ENCODE measurements at regions not wholly inside any gene's neighbourhood (a gene's known extent, or its start where the extent isn't known, plus 50 kb on each side); places are given as distances from the start of the nearest gene placed in this dataset.

- no peak for DNase-seq (ENCODE audit: low spot score in 2 of 2)
- WGBS, 2 donors: 73 to 75% methylated on average over 21 of the region's 21 CpGs
- peaks cover 0 to 42% of the 10 kb centered on the region in 2 donors for H3K27me3 ChIP-seq
Observed at GRCh38 chr20:63127700-63128364, 88.1 kb downstream of the YTHDF1 start.

DNA sequence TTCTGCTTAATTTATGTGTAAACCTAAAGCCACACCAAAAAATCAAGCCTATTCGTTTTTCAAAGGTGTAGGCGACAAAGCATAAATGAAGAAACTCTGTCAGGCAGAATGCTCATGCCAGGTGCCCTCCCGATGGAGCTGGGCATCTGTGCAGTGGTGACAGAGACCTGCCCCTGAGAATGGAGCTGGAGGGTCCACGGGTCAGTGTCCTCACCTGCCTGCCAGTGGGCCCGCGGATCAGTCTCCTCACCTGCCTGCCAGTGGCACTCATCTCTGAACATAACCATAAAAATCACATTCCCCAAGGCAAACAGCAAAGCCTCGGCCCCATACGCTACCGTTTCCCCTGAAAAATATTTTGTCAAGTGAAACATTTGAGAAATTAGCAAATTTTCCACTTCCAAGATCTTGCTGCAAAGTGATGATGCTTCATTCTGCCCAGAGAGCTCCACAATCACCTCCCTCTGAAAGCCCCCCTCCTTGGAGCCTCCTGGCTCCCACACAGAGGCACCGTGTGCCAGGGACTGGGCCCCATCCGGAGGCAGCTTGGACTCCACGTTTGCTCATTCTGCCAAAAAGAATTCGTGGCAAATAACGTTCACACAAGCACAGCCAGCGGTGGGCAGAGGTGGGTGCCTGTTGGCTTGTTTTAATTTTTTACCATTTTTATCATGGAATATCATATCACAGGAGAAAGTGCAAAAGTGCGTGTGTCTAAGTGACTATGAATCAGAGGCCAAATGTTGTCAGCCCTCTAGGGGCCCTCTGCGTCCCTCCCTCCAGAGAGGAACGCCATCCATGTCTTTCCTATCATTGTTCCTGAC is 88.8 kb downstream of the YTHDF1 start:
- WGBS, 2 donors: 61 to 68% methylated on average over 18 of the region's 18 CpGs
- Histone ChIP-seq H3K27me3 (peaks cover 0 to 38% of the 10 kb centered on the region in 2 donors), H3K36me3 (no peaks in the 10 kb centered on the region), H3K4me3 (no peak overlapping the region), H3K4me1 (no peaks in the 10 kb centered on the region), H3K9me3 (peaks cover 0 to 15% (median 0%) of the 10 kb centered on the region in 4 donors), H3K27ac (no peak overlapping the region)
- TF ChIP-seq, protein P1, sequence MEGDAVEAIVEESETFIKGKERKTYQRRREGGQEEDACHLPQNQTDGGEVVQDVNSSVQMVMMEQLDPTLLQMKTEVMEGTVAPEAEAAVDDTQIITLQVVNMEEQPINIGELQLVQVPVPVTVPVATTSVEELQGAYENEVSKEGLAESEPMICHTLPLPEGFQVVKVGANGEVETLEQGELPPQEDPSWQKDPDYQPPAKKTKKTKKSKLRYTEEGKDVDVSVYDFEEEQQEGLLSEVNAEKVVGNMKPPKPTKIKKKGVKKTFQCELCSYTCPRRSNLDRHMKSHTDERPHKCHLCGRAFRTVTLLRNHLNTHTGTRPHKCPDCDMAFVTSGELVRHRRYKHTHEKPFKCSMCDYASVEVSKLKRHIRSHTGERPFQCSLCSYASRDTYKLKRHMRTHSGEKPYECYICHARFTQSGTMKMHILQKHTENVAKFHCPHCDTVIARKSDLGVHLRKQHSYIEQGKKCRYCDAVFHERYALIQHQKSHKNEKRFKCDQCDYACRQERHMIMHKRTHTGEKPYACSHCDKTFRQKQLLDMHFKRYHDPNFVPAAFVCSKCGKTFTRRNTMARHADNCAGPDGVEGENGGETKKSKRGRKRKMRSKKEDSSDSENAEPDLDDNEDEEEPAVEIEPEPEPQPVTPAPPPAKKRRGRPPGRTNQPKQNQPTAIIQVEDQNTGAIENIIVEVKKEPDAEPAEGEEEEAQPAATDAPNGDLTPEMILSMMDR (IDR thresholded peaks at IDR 0.05): no peak
- TF ChIP-seq POLR2A (IDR thresholded peaks at IDR 0.05): no peak
- no peak for TF ChIP-seq EP300 (IDR thresholded peaks at IDR 0.05)
- DNase-seq (ENCODE audit: low spot score in 2 of 2): no peak

More at GRCh38 chr20:63127700-63128364, 88.1 kb downstream of the YTHDF1 start:
- Histone ChIP-seq H3K36me3 (no peaks in the 10 kb centered on the region), H3K4me3 (no peak overlapping the region), H3K4me1 (no peaks in the 10 kb centered on the region), H3K9me3 (peaks cover 0 to 8% (median 0%) of the 10 kb centered on the region in 4 donors), H3K27ac (no peak overlapping the region)
- no peak for TF ChIP-seq EP300 (IDR thresholded peaks at IDR 0.05)
- TF ChIP-seq, protein P1 (IDR thresholded peaks at IDR 0.05): no peak
- no peak for TF ChIP-seq POLR2A (IDR thresholded peaks at IDR 0.05)

DNA sequence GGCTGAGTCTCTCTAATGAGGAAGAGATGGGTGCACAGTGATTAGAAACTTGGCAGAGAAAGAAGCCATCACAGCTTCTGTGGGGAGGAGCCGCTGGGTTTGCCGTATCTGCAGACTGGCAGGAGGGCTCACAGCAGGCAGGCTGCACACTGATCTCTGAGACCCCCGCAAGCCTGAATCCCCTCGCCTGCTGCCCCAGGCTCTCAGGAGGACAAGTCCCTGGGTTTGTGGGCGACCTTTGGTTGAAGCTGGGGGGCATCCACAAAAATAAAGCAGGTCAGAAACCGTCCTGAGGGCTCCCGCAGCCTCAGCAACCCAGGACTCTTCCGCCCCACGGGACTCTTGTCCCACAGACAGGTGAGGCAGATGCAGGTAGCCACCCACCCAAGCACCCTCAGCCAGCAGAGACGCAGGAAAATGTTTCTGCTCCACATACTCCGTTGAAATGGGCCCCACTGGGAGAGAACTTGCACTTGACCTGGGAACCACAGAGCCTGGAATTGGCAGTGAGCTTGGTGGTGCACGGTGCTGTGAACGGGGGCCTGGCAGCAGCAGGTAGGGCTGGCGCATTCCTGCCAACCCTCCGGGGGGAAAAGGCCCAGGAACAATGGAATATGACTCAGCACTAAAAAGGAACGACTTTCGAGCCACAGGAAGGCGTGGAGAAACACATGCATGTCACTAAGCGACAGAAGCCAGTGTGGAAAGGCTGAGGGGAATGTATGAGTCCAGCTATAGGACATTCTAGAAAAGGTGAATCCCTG is 89.9 kb downstream of the YTHDF1 start:
- TF ChIP-seq, protein P1 (IDR thresholded peaks at IDR 0.05): no peak
- no peak for TF ChIP-seq EP300 (IDR thresholded peaks at IDR 0.05)
- no peak for TF ChIP-seq POLR2A (IDR thresholded peaks at IDR 0.05)
- no peaks in the 10 kb centered on the region for H3K36me3 ChIP-seq
- H3K27ac ChIP-seq: no peak overlapping the region
- no peak for DNase-seq (ENCODE audit: low spot score in 2 of 2)
- H3K4me3 ChIP-seq: no peak overlapping the region
- peaks cover 0 to 30% of the 10 kb centered on the region in 2 donors for H3K27me3 ChIP-seq
- no peaks in the 10 kb centered on the region for H3K4me1 ChIP-seq
- peaks cover 0 to 20% (median 0%) of the 10 kb centered on the region in 4 donors for H3K9me3 ChIP-seq
- WGBS, 2 donors: 67 to 70% methylated on average over 15 to 19 of the region's 19 CpGs

DNA sequence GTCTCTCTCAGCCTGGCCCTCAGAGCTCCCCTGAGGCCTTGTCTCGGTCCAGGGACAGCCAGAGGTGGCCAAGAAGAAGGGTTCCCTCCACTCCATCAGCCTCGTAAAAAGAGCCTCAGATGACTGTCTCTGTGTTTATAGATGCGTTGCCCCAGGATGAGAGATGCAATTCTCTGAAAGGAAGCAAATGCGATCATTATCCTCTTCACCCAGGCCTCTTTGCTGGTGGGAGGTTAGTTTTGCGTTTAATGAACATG is 90.4 kb downstream of the YTHDF1 start:
- Histone ChIP-seq H3K36me3 (no peaks in the 10 kb centered on the region), H3K9me3 (peaks cover 0 to 20% (median 0%) of the 10 kb centered on the region in 4 donors), H3K27me3 (peaks cover 0 to 24% of the 10 kb centered on the region in 2 donors), H3K4me1 (no peaks in the 10 kb centered on the region), H3K27ac (no peak overlapping the region), H3K4me3 (no peak overlapping the region)
- no peak for TF ChIP-seq POLR2A (IDR thresholded peaks at IDR 0.05)
- TF ChIP-seq, protein P1 (IDR thresholded peaks at IDR 0.05): no peak
- no peak for DNase-seq (ENCODE audit: low spot score in 2 of 2)
- whole genome bisulfite sequencing, 2 donors: 50 to 57% methylated on average over 5 of the region's 5 CpGs
